GM10248 (cell line): ENCODE measurements at regions not wholly inside any gene's neighbourhood (a gene's known extent, or its start where the extent isn't known, plus 50 kb on each side); places are given as distances from the start of the nearest gene placed in this dataset.

Experiments
- CTCF ChIA-PET: fragments of 300-600 bp; sonication (Branson Sonifier 250); formaldehyde crosslinking; extraction: SDS; loops from one replicate; lab custom pipeline; 2021; ENCODE audit warnings: antibody characterized with exemption; lab: Yijun Ruan, JAX
- POLR2A ChIA-PET: fragments of 350-650 bp; sonication (Branson Sonifier 250); formaldehyde crosslinking; extraction: SDS; loops from one replicate; lab custom pipeline; 2020; ENCODE audit warnings: antibody characterized with exemption; lab: Yijun Ruan, JAX
- DNase-seq: peaks from one replicate; pipeline ENCODE4 v3.0.0; 2012; ENCODE audit errors: extremely low spot score
- CTCF ChIP-seq: IDR thresholded peaks from 2 replicates; pipeline ENCODE4 v1.5.1; 2012; ENCODE audit warnings: mild to moderate bottlenecking, low read depth; ENCODE audit errors: extremely low read depth, missing control alignments, control extremely low read depth

GRCh38 chr5:141758310-141758998 lies 76.4 kb upstream of the ARAP3 start:
- CTCF ChIA-PET: interaction anchor here (0.8 kb wide), 1 partner anchor 8 kb away, joined by 3 read pairs; no protein-coding TSS in a partner anchor

GRCh38 chr5:141757402-141757801 lies 75.4 kb upstream of the ARAP3 start:
- ChIA-PET POLR2A (no interaction called here), CTCF (interaction anchor here (0.8 kb wide), 1 partner anchor 9 kb away, joined by 3 read pairs; no protein-coding TSS in a partner anchor)
- no peak for DNase-seq
- no peak for TF ChIP-seq CTCF

More at GRCh38 chr5:141758310-141758998, 76.4 kb upstream of the ARAP3 start:
- POLR2A ChIA-PET: no interaction called here
- no peak for DNase-seq
- TF ChIP-seq CTCF: no peak

GRCh38 chr5:141756196-141756595 lies 74.2 kb upstream of the ARAP3 start:
- CTCF ChIA-PET: no interaction called here
- no peak for TF ChIP-seq CTCF
- no peak for DNase-seq
- POLR2A ChIA-PET: no interaction called here

- DNase-seq: peak; percentile 55
- ChIA-PET CTCF (interaction anchor here (1.4 kb wide), 1 partner anchor 62 kb away, joined by 3 read pairs; no protein-coding TSS in a partner anchor), POLR2A (no interaction called here)
- no peak for TF ChIP-seq CTCF
Measured at GRCh38 chr5:141753971-141754713, 72.1 kb upstream of the ARAP3 start.

GRCh38 chr5:141753143-141753970 lies 71.3 kb upstream of the ARAP3 start:
- CTCF ChIA-PET: interaction anchor here (1.0 to 1.3 kb wide), 3 partner anchors 8 to 126 kb away, joined by 4 read pairs; no protein-coding TSS in a partner anchor

More at GRCh38 chr5:141753143-141753970, 71.3 kb upstream of the ARAP3 start:
- no peak for TF ChIP-seq CTCF
- DNase-seq: no peak
- POLR2A ChIA-PET: no interaction called here
